ENCODE measurements at regions not wholly inside any gene's neighbourhood (a gene's known extent, or its start where the extent isn't known, plus 50 kb on each side); places are given as distances from the start of the nearest gene placed in this dataset.

DNA sequence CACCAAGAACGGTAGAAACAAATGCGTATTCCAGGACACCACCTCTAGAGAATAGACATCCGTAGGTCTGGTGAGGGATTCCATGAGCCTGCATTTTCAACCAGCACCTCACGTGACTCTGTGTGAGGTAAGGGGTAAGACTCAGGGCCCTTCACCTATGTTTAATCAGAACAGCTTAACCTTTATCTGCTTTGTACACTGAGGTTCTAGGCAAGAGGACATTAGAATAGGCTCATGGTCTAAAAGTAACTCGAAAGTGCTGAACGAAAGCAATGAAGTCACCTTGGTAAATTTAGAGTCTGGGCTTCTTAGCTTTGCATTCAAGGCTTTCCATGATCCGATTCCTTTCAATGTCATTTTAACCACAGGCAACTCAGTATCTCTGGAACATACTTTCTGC is 270.5 kb upstream of the CADM1 start:
- H3K27ac ChIP-seq (ENCODE audit: insufficient read depth, low read length): no peak overlapping the region
- TF ChIP-seq, protein P1, sequence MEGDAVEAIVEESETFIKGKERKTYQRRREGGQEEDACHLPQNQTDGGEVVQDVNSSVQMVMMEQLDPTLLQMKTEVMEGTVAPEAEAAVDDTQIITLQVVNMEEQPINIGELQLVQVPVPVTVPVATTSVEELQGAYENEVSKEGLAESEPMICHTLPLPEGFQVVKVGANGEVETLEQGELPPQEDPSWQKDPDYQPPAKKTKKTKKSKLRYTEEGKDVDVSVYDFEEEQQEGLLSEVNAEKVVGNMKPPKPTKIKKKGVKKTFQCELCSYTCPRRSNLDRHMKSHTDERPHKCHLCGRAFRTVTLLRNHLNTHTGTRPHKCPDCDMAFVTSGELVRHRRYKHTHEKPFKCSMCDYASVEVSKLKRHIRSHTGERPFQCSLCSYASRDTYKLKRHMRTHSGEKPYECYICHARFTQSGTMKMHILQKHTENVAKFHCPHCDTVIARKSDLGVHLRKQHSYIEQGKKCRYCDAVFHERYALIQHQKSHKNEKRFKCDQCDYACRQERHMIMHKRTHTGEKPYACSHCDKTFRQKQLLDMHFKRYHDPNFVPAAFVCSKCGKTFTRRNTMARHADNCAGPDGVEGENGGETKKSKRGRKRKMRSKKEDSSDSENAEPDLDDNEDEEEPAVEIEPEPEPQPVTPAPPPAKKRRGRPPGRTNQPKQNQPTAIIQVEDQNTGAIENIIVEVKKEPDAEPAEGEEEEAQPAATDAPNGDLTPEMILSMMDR (conservative IDR thresholded peaks at IDR 0.05 in 1 of 2, IDR thresholded peaks at IDR 0.05 in 1 of 2; ENCODE audit: low read depth in 1 of 2, low read length in 2 of 2): no peak
- no peak for TF ChIP-seq EZH2 (IDR thresholded peaks at IDR 0.05; ENCODE audit: low read length, missing control alignments)
- no peaks in the 10 kb centered on the region for H3K9me3 ChIP-seq (ENCODE audit: control insufficient read depth, insufficient read depth, low read depth, low read length)
- H3K4me2 ChIP-seq (ENCODE audit: extremely low read depth, insufficient read depth, low read length): no peak overlapping the region
- H4K20me1 ChIP-seq (ENCODE audit: control insufficient read depth, extremely low read depth, insufficient read depth, low read length): no peaks in the 10 kb centered on the region
- H3K79me2 ChIP-seq (ENCODE audit: control insufficient read depth, insufficient read depth, low read length): no peaks in the 10 kb centered on the region
- H3K27me3 ChIP-seq (ENCODE audit: control insufficient read depth, insufficient read depth, low read length): no peaks in the 10 kb centered on the region
- H3K4me3 ChIP-seq (replicated peaks in 1 of 4; ENCODE audit: control extremely low read depth in 1 of 4, insufficient read depth in 1 of 4, low read depth in 3 of 4, low read length in 4 of 4): no peak overlapping the region
- H2AFZ ChIP-seq (ENCODE audit: low read length): no peak overlapping the region
- H3K4me1 ChIP-seq (ENCODE audit: control insufficient read depth, extremely low read depth, insufficient read depth, low read length): no peaks in the 10 kb centered on the region
- H3K9ac ChIP-seq (ENCODE audit: insufficient read depth, low read length): no peak overlapping the region
- no peak for DNase-seq (ENCODE audit: low read depth in 2 of 2)
- H3K36me3 ChIP-seq (ENCODE audit: control insufficient read depth, insufficient read depth, low read length): no peaks in the 10 kb centered on the region

- no peaks in the 10 kb centered on the region for H3K27me3 ChIP-seq (ENCODE audit: control insufficient read depth, insufficient read depth, low read length)
- no peak overlapping the region for H3K27ac ChIP-seq (ENCODE audit: insufficient read depth, low read length)
- no peak overlapping the region for H2AFZ ChIP-seq (ENCODE audit: low read length)
- H3K79me2 ChIP-seq (ENCODE audit: control insufficient read depth, insufficient read depth, low read length): no peaks in the 10 kb centered on the region
- no peak overlapping the region for H3K4me2 ChIP-seq (ENCODE audit: extremely low read depth, insufficient read depth, low read length)
- no peaks in the 10 kb centered on the region for H3K36me3 ChIP-seq (ENCODE audit: control insufficient read depth, insufficient read depth, low read length)
- H3K9me3 ChIP-seq (ENCODE audit: control insufficient read depth, insufficient read depth, low read depth, low read length): no peaks in the 10 kb centered on the region
- H4K20me1 ChIP-seq (ENCODE audit: control insufficient read depth, extremely low read depth, insufficient read depth, low read length): no peaks in the 10 kb centered on the region
- no peak for DNase-seq (ENCODE audit: low read depth in 2 of 2)
- no peak overlapping the region for H3K9ac ChIP-seq (ENCODE audit: insufficient read depth, low read length)
- no peak overlapping the region for H3K4me3 ChIP-seq (replicated peaks in 1 of 4; ENCODE audit: control extremely low read depth in 1 of 4, insufficient read depth in 1 of 4, low read depth in 3 of 4, low read length in 4 of 4)
- H3K4me1 ChIP-seq (ENCODE audit: control insufficient read depth, extremely low read depth, insufficient read depth, low read length): no peaks in the 10 kb centered on the region
- TF ChIP-seq, protein P1 (conservative IDR thresholded peaks at IDR 0.05 in 1 of 2, IDR thresholded peaks at IDR 0.05 in 1 of 2; ENCODE audit: low read depth in 1 of 2, low read length in 2 of 2): no peak
- TF ChIP-seq EZH2 (IDR thresholded peaks at IDR 0.05; ENCODE audit: low read length, missing control alignments): no peak
These were observed 265.7 kb upstream of the CADM1 start for GRCh38 chr11:115769891-115770290.

- no peak overlapping the region for H2AFZ ChIP-seq (ENCODE audit: low read length)
- DNase-seq (ENCODE audit: low read depth in 2 of 2): no peak
- H3K79me2 ChIP-seq (ENCODE audit: control insufficient read depth, insufficient read depth, low read length): no peaks in the 10 kb centered on the region
- TF ChIP-seq EZH2 (IDR thresholded peaks at IDR 0.05; ENCODE audit: low read length, missing control alignments): no peak
- TF ChIP-seq, protein P1 (conservative IDR thresholded peaks at IDR 0.05 in 1 of 2, IDR thresholded peaks at IDR 0.05 in 1 of 2; ENCODE audit: low read depth in 1 of 2, low read length in 2 of 2): no peak
- H3K9ac ChIP-seq (ENCODE audit: insufficient read depth, low read length): no peak overlapping the region
- no peak overlapping the region for H3K27ac ChIP-seq (ENCODE audit: insufficient read depth, low read length)
- H3K36me3 ChIP-seq (ENCODE audit: control insufficient read depth, insufficient read depth, low read length): no peaks in the 10 kb centered on the region
- H4K20me1 ChIP-seq (ENCODE audit: control insufficient read depth, extremely low read depth, insufficient read depth, low read length): no peaks in the 10 kb centered on the region
- H3K4me3 ChIP-seq (replicated peaks in 1 of 4; ENCODE audit: control extremely low read depth in 1 of 4, insufficient read depth in 1 of 4, low read depth in 3 of 4, low read length in 4 of 4): no peak overlapping the region
- H3K4me1 ChIP-seq (ENCODE audit: control insufficient read depth, extremely low read depth, insufficient read depth, low read length): no peaks in the 10 kb centered on the region
- no peak overlapping the region for H3K4me2 ChIP-seq (ENCODE audit: extremely low read depth, insufficient read depth, low read length)
- no peaks in the 10 kb centered on the region for H3K27me3 ChIP-seq (ENCODE audit: control insufficient read depth, insufficient read depth, low read length)
- H3K9me3 ChIP-seq (ENCODE audit: control insufficient read depth, insufficient read depth, low read depth, low read length): no peaks in the 10 kb centered on the region
These were observed 263.7 kb upstream of the CADM1 start for GRCh38 chr11:115767883-115768282.
